ENCODE measurements at regions not wholly inside any gene's neighbourhood (a gene's known extent, or its start where the extent isn't known, plus 50 kb on each side); places are given as distances from the start of the nearest gene placed in this dataset.
"Not testable (repeated sequence)": the region's sequence is repeated elsewhere in the genome, so short reads cannot be mapped to it uniquely, and the experiment has no call there.

GRCh38 chr7:155377838-155378579 lies 79.9 kb upstream of the EN2 start:
- DNase-seq = no peak

- no peak for DNase-seq
Measured at GRCh38 chr7:155378580-155378934, 79.4 kb upstream of the EN2 start.

DNA sequence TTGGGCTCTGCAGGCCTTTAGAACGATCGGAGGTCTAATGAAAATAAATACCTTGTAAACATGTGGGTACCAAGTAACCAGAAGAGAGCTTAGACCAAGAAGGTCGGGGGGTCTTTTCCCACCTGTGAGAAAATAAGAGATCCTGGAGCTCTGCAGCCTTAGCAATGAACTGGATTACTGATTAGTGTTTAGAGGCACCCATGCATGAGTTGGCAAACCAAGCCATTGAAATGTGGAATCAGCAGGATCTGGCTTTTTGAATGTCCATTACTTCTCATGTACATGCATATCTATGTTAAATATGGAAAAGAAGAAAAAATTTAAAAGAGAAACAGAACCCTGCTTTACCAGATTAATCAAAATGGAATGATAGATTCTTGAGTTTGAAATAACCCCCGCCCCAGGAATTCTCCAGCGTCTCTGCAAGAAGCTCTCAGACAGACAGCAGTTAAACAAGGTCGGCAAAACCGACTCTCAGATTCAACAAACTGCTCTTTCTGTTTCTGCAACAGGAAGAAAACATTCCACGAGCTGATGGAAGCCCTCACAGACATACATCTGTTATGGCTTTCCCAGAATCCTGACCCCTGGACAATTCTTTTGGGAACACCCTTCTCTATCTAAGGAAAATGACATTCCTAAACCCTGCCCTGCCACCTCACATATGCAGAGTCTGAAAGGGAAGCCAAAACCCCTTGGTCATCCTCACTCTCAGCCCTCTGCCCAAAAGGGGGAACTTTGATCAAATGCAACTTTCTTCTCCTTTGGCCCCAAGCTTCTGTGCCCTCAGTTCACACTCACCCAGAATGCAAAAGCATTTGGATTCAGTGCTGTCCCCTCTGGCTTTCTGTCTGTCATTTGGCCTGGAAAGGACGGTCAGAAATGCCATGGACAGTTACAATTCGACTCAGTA lies 78.7 kb upstream of the EN2 start:
- DNase-seq = no peak

DNA sequence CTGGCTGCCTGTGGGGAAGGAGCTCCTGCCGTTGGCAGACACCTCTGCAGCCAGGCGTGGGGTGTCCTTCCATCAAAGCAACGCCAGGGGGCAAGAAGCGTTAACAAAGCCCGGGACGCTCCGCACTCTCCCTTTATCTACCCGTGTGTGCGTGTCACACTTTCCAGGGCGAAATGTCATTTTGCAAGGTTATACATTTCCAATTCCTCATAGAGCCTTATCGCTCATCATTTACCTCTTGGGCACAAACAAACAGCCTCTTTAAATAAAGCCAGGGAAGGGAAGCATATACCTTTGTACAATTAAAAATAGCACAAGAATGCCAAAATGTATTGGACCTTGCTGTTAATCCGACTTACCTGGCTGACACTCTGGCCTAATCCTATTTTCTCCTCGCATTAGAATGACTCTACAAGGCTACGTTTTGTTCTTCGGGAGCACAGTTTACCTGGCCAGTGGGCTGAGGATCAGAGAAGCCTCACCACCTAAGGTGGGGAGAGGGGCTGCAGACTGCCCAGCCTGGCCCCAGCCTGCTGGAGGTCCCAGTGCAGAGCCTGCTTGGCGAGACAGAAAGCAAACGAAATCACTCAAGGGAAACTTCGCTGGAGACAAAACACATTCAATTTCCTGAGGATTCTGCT lies 77.6 kb upstream of the EN2 start:
- peak; percentile 34 for DNase-seq

DNA sequence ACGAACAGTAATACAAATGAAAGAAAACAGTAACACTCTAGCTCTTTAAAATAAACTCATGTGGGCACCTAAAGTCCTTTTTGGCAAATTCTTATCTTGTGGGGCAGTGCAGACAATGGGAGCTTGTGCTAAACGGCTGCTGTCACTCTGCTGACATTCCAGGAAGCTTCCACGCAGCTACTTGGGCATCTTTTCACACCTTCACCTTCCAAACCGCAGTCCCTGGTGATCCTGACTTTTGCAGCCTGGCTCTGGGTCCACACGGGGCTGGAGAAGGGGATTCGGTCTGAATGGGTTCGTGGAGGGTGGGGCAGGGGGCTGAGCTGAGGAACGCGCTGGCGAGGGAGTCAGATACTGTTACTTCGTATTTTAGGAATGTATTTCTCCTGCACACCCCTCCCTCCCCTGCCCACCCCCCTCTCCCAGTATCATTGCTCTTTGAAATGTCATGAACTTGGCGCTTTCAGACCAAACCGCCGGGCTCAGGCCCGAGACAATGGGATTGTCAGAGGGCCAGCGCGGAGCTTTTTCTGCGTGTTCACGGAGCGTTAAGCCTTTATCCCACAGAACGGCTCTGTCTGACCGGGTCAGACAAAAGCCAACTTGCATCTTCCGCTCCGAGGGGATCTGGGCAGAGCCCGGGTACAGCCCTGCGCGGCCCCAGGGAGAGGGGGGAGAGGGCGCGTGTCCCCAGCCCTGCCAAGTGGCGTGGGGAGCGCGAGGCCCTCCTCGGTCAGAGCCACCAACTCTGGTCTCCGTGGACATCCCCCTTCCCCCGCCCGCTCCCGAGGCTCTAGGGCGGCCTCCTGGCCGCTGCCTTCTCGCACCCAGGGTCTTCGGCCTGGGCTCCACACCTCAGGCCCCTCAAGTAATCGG lies 76.7 kb upstream of the EN2 start:
- DNase-seq = no peak

GRCh38 chr7:155381852-155382801 lies 75.8 kb upstream of the EN2 start:
- no peak for DNase-seq

GRCh38 chr7:155382802-155383171 lies 75.1 kb upstream of the EN2 start:
- no peak for DNase-seq

- DNase-seq = no peak
Measured at GRCh38 chr7:155383756-155384491, 74.0 kb upstream of the EN2 start.

- DNase-seq = no peak
Measured at GRCh38 chr7:155384751-155385150, 73.2 kb upstream of the EN2 start.

GRCh38 chr7:155385182-155385581 lies 72.7 kb upstream of the EN2 start:
- DNase-seq = not testable (repeated sequence)

DNA sequence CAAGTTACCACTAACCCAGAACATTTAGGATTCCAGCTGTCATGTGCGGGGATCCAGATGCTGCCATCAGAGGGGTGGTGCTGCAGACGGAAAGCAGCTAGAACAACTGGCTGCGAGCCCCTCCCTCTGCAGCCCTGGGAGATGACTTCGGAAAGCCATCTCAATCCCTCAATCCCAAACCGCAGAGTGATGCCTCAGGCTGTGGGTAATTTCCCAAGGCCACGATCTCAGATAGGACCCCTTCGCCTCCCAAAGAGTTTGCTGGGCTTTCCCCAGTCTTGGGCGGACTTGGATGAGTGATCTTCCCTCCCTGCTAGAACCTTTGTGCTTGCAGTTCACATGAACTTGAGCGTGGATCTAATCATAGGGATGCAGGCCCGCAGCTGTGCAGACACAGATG lies 71.3 kb upstream of the EN2 start:
- DNase-seq = no peak

DNA sequence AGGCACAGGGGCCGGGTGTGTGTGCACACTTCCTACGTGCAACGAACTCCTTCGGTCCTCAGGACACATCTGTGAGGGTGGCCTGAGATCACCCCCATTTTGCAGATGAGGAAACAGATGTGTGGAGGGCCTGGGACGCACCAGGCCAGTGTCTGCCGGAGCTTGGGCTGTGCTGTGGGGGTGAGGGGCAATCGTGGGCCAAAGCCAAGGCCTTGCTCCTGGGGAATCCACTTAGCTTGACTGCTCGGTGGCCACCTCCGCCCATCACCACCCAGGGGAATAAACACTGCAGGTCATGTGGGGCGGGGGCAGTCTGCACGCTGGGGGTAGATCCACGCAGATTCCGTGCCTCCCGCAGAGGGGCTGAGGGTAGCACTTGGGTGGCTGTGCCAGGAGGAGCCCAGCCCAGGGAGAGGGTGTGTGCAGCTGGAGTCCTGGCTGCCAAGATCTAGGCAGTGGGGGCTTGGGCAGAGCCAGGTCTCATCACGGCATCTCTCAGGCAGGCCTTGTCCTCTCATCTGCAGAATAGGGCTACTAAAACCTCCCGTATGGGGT lies 70.8 kb upstream of the EN2 start:
- DNase-seq = no peak

- no peak for DNase-seq
Measured at GRCh38 chr7:155388561-155388960, 69.4 kb upstream of the EN2 start.

DNA sequence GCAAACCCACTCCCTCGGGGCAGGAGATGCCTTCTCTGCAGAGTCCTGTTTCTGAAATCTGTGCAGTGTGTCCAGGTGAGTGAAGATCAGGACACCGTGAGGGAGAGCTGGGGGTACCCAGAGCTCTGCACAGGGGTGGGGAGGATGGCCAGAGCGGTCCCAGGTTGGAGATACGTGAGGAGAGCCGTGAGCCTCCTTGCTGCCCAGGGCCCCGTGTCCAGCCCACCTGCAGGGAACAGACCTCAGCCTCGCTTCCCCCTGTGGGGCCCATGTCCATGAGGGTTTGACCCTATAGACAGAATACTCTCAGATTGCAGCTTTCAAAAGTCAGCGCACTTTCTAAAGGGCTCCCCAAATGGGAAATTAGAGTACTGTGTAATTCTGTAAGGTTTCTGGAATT lies 66.5 kb upstream of the EN2 start:
- no peak for DNase-seq

DNA sequence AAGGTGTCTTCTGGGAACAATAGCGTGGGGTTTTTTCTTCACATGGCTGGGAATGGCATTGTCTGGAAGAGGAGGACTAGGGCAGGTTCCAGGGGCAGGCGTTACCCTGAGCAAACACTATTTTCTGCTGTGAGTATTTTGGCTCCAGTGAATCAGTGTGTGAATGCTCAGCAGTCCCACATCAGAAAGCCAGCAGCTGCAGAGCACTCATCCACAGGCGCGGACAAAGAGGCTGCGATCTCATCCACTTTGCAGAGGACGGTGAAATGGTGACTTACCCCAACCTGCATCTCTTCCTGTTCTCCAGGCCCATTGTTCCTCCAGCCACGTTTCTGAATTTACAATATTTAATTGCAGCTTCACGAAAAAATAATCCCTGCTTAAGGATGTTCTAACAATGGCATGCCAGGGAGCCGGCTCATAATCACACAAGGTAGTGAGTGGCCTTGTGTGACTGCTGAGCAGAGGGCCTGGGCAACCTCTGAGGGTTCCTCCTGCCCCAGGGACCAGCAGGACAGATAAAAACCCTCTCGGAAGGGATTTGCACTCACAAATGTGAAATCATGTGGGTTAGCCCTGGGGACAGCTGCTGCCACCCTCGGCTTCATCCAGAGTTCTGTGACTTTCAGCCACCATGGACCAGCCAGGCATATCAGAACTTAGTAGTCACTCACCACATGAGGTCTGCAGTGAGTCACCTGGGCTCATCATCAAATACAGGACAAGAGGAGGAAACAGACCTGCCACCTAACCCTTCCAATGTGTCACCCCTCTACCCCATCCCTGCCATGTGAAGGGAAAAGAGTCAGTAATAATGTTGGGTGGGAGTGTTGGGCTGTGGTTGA lies 65.0 kb upstream of the EN2 start:
- DNase-seq = no peak

DNA sequence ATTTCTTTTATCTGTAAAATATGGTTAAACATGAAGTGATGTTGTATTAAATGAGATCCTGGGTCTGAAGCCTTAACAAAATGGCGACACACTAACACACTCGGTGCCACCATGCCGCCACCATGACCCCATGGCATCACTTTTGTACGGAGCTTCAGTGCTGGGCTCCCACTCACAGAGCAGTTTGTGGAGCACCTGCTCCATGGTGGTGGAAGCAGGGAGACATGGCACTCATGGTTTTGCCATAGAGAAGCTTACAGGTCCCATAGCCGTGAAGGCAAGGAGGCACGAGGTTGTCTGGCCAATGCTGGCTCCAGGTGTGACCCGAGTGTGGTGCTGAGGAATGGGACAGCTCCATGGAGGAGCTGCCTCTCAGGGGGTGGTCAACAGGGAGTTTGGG lies 63.5 kb upstream of the EN2 start:
- no peak for DNase-seq

DNA sequence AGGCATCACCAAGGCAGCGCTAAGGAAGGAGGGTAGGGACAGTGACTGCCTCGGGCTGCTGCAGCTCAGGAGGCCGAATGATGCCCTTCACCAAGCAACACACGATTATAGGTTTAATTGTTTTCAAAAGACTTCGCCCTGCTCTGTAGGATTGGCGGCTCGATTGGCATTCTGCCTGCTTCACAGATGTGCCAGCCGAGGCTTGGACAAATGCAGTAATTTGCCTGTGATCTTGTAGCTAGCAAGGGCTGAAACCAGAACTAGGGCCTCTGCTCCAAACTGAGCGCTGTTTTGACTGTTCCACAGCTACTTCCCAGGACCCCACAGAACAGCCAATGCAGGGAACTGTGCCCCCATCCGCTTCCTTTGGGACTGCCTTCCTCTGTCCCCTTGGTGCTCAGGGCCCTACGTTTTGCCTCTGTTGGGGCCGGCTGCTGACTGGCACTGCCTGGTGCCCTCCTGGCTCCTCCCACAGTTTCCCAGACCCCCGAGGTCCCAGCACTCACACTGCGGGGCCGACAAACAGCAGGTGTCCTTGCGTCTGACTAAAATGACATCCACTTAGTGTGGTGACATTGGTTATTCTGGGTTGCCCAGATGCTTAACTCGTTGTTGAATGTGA lies 62.6 kb upstream of the EN2 start:
- DNase-seq = no peak

- DNase-seq = no peak
Measured at GRCh38 chr7:155396661-155397060, 61.3 kb upstream of the EN2 start.
